GM03348 (cell line): ENCODE measurements at regions not wholly inside any gene's neighbourhood (a gene's known extent, or its start where the extent isn't known, plus 50 kb on each side); places are given as distances from the start of the nearest gene placed in this dataset.
A peak's percentile ranks its signal among the peaks of the same experiment; 100 is the strongest.
"Not testable (repeated sequence)": the region's sequence is repeated elsewhere in the genome, so short reads cannot be mapped to it uniquely, and the experiment has no call there.

ENCODE experiments used
- DNase-seq: peaks from one replicate; pipeline ENCODE4 v3.0.0; 2012; ENCODE audit warnings: low spot score

DNA sequence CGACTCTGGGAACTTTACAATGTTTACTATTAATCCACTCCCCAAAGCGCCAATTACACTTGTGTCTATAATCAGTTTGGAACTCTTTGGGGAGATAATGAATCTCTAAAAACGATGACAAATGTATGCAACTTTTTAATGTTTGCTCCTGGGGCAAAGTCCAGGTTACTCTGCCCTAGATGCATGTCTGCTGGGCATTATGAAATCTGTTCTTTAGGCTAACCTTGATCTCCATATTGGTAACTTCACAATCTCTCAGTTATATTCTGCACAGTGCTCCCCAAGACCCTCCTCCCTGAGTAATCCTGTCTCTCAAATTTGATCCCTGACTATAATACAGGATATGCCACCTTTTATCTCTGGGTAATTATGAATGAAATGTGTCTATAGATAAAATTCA, 152.2 kb upstream of the TRPM3 start:
- DNase-seq, result no peak

DNA sequence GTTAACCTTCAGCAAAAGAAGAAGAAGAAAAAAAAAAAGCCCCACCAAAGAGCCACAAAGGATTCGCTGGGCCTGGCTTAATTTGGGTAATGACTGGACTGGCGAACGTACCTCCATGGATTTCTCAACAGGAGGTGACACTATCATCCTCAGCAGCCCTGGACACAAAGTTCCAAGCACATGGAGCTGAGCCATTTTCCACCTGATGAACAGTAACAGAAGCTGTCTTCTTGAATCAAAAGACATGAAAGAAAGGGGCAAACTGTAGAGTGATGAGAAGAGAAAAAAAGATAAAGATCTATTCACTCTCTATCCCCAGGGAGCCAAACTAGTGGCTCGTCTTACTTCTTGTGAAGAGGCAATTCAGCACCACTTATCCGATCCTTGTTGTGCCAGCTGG, 150.2 kb upstream of the TRPM3 start:
- DNase-seq, result no peak

DNA sequence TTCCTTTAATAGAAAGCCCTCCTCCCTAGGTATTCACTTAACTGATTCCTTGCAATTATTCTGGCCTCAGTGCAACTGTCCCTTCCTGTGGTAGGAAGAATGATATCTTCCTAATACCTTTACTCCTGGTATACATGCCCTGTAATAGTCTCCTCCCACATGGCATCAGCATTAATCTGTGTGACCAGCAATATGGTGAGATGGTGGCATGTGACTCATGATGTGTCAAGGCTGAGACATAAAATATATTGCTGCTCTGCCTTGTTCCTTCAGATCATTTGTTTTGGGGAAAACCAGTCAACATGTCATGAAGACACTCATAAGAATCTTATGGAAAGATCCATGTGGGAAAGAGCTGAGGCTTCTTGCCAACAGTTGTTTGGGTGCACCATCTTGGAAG, 149.1 kb upstream of the TRPM3 start:
- no peak for DNase-seq

DNA sequence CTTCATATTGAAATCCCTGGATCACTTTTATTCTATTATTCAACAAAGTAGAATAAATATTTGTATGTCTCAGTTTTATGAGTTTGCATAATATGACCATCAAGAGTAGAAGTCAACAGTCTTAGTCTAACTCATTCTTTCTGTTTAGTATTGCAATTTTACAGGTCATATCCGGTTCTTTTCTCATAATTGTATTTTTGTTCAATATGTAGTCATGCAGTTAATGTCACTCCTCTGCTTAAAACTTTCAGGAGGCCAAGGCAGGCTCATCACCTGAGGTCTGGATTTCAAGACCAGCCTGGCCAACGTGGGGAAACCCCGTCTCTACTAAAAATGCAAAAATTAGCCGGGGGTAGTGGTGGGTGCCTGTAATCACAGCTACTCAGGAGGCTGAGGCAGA, 148.4 kb upstream of the TRPM3 start:
- DNase-seq, result no peak

DNA sequence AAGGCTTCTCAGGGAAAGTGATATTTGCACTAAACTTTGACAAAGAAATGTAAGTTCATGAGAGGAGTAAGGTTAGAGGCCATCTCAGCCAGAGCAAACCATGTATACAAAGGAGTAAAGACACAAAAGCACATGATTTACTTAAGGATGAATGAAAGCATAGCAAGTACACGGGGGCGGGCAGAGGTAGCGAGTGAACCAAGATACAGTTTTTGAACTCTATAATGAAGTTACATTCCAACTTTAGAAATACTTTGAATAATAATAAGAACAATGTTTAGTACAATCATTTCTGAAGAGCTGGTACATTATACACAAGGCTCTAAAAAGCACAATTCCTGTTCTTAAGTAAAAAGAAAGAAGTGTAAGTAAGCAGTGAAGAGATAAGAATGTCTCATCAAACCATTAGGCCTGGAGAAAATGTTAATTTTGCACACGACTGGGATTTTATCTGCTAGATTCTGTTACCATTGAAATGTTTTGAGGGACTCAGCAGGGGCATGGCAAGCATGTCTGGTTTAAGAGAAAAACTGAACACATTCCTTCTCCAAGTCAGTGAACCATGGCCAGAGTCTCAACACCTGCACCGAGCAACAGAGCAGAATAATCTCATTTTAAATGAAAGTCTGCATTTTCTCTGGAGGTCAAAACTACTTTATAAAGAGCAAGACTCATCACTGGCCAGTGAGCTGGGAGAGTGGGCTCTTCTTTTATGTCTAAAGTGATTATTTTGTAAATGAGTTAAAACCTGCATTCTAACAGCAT, 147.6 kb upstream of the TRPM3 start:
- no peak for DNase-seq

DNA sequence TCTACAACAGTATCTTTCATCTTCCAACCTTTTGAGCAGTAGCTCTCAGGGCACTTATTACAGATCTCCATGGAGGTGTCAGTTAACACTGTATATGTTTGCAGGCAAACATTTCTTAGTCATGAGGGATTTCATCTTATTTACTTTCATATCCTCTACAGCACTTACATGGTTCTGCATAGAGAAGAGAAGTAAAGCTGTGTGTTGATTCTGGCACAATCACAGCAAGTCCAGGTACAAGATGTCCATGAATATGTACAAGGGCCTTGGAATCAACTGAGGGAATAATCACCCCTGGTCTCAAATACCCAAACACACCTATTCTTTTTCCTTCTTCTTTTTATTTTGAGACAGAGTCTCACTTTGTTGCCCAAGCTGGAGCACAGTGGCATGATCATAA, 142.0 kb upstream of the TRPM3 start:
- no peak for DNase-seq

DNA sequence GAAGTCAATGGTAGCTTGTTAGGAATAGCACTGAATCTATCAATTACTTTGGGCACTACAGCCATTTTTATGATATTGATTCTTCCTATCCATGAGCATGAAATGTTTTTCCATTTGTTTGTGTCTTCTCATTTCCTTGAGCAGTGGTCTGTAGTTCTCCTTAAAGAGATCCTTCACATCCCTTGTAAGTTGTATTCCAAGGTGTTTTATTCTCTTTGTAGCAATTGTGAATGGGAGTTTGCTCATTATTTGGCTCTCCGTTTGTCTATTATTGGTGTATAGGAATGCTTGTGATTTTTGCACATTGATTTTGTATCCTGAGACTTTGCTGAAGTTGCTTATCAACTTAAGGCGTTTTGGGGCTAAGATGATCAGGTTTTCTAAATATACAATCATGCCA, 139.0 kb upstream of the TRPM3 start:
- not testable (repeated sequence) for DNase-seq

DNA sequence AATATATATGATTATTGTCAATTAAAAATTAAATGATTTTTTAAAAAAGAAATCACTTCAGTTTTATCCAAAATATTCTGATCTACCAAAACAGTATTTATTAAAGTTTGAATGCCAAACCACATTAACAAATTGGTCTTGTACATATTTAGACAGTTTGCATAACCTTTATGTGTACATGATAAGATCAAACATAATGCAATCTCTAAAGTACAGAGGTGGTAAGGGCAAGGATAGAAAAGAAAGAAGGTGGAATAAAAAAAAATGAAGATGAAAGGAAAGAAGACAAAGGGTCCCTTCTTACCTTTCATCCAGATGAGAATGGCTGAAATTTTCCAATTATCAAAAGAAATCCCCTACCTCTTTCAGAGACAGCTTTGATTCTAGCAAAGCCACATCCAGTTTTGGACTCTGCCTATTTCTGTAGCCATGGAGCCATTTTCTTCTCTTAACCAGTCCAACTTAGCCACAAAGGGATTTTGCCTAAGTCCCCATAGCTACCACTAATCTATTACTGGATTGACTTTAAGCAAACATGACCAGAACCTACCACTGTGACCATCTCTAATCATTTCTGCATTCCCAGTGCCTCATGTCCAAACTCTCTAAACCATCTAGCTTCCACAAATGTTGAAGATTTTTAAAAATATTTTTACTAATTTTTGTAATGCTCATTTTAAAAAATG, 133.3 kb upstream of the TRPM3 start:
- DNase-seq, result no peak

DNA sequence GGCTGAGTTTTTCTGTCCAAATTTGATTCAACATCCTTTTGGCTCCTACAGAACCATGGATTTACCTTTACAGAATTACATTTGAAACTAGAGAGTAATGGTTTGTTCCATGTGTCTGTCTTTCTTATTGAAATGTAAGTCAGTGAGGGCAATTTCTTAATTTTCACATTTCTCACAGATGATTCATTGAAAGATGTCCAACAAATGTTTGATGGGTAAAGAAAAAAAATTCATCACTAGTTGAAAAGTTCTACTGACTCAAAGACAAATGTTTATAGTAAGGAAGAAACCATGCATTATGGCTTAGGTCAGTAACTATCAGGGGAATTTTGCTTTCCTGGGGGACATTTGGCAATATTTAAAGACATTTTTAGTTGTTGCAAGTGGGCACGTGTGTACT, 131.6 kb upstream of the TRPM3 start:
- DNase-seq, result peak; percentile 3

DNA sequence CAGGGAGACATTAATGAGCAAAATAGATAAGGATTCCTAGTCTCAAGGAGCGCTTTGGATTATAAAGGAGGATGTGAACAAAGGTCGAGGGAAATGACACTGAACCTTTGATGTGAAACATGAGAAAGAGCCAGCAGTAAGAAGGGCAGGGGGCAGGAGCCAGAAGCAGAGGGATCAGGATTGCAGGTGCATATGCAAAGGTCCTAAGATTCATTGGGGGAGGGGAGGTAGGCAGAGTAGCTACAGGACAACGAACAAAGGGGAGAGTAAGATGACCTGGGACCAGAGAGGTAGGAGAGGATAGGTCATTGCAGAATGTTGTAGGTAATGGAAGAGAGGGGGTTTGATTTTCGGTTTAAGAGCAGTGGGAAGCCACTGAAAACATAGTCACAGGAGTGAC, 129.2 kb upstream of the TRPM3 start:
- DNase-seq, result no peak

DNA sequence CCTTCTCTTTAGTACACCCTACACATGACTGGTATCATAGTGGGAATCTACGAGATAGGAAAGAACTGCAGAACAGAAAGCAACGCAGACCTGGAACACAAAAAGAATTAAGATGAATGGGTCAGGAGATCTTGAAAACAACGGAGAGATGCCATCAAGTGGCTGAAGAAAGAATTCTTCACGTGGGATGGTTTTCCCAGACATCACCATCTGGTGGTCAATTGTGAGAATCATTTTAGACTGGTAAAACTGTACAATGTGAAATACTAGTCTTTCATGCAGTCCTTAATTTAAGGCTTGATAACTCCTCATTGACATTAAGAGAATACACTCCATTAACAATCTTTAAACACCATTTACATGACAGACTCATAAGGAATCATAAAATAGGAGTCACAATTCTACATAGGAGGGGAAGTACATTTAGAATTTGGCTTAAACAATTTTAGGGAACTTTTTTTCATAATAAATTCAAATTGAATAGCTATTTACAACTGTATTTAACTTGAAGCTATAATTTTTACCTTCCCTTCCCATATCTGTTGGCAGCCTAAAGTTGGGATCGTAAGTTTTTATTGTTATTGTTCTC, 128.4 kb upstream of the TRPM3 start:
- peak; percentile 78 for DNase-seq

DNA sequence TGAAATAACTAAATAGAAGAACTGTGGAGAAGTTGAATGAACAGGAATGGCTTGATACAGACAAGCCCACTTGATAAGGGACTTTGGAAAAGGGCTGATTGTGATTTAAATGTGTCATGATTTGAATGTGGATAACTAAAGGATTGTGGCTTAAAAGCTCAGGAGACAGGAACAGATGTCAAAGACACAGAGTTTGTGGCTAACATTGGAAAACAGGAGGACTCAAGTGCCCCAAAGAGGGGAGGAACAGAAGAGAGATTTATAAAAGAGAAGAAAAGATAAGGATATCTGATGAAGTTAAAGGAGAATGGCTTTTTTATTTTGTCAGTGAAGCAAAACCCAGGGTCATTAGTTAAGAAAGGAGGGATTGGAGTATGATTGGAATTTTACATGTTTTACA, 124.2 kb upstream of the TRPM3 start:
- DNase-seq, result no peak

DNA sequence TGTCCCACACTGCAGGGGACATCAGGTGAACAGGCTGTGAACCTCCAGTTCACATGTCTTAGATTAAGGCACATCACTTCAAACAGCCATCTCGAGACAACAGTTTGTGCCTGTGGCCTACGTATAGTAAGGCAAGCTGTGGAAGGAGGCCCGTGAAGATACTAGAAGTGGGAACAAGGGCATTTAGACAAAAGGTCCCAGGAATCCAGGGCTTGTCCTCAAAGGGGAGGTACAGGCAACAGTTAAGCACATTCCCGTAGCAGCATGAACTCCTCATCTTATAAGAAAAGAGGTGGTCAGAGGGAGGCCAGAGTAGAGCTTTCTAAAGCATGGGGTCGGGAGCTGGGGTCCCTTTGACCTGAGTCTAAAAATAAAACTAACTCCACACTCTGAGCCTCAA, 122.5 kb upstream of the TRPM3 start:
- no peak for DNase-seq

DNA sequence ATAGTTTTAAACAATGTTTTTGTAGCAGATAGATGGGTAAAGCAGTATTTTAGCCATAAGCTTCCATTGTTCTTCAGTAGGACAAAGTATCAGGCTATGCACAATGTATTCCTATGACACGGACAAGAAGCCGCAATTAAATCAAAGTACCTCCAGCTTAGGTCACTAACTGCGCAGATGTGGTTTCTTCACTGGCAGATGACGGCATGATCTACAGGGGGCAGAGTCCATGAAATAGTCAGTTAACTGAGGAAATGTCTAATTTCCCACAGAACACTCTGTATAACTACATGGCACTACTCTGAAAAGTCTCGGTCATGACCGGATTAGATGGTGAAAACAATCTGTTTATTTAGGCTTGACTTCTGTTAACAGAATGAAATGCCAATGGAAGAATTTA, 120.7 kb upstream of the TRPM3 start:
- no peak for DNase-seq

DNA sequence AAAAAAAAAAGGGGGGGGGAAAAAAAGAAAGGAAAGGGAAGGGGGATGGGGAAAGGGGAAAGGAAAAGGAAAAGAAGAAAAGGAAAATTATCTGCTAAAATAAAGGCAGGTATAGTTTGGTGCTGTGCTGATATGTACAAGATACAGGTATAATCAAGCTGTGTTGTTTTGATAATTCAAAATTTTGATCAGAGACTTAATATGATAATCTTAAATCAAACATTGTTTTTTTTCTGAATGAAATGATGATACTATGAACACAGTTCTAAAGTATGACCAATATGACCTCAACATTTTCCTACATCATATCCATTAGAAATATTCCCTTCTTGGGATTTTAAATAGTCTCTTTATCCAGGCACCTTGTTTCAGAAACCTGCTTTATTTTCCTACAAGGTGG, 115.6 kb upstream of the TRPM3 start:
- DNase-seq, result no peak

DNA sequence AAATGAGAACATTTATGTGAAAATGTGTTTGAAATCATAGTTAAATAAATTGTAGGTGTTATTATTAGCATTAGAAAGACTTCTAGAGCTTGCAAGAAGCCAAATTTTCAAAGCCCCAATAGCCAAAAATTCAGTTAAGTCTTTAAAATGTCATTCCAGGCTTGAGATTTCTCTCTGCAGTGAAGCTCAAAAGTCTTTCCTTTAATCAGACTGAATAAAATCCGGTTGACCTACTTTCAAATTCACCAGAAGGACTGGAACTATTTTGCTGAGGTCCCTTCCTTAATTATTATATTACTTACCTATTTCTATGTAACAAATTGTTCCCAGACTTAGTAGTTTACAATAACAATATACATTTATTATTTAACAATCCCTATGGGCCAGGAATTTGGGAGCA, 112.2 kb upstream of the TRPM3 start:
- DNase-seq, result no peak

DNA sequence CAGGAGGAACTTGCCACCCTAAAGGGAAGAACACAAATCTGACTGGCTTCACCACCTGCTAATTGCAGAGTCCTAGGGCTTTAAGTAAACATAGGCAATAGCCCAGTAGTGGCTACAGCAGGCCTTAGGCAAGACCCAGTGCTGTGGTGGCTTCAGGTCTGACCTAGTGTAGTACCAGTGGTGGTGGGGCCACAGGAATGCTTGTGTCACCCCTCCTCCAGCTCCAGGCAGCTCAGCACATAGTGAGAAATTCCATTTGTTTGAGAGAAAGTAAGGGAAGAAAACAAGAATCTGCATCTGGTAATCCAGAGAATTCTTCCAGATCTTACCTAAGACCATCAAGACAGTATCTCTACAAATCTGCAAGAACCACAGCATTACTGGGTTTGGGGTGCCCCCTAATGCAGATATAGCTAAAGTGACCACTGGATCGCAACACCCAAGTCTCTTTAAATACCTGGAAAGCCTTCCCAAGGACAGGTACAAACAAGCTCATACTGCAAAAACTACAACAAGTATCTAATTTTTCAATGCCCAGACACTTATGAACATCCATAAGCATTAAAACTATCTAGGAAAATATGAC, 102.6 kb upstream of the TRPM3 start:
- no peak for DNase-seq

DNA sequence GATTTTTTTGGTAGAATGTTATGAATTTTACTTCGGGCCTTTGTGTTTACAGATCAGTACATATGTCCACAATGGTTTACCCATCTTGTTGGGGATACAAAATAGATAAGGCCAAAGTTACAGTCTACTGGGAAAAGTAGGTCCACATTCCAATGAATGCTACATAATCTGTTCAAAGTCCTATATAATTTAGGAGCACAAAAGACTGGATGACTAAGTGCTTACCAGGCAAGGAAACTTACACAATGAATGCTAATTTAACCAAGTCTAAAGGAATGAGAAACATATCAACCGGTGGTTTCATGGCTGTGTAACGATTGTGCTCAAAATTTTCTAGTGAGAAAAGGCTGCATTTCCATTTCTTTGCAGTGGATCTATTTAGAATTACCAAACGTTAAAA, 97.4 kb upstream of the TRPM3 start:
- no peak for DNase-seq

DNA sequence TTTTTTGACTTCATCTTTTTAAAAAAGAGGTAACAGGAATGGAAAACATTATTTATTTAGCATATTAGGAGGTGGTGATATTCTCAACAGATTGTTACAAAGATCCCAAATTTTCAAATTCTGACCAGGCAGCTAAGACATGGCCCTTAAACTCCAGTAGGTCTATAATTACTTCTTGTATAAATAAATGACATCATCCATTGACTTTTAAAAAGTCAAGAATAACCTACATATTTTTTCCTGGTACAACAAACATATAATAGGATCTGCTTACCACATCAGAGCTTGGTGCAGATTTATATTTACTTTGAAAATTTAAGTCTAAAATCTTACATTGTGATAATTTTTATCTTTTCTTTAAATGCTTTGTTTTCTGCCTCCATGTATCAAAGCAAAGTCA, 92.2 kb upstream of the TRPM3 start:
- no peak for DNase-seq

DNA sequence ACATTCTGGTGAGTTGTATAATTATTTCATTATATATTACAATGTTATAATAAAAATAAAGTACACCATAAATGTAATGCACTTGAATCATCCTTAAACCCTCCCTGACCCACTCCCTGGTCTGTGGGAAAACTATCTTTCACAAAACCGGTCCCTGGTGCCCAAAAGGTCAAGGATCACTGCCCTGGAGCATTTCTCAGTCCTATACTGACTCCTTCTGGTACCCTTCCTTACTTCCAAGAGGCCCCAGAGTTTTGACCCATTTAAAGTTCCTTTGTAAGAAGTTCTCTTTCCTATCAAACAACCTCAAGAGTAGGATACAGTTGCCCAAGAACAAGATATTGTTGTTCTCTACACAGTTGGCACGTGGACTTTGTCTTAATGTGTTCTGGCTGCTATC, 88.9 kb upstream of the TRPM3 start:
- no peak for DNase-seq

DNA sequence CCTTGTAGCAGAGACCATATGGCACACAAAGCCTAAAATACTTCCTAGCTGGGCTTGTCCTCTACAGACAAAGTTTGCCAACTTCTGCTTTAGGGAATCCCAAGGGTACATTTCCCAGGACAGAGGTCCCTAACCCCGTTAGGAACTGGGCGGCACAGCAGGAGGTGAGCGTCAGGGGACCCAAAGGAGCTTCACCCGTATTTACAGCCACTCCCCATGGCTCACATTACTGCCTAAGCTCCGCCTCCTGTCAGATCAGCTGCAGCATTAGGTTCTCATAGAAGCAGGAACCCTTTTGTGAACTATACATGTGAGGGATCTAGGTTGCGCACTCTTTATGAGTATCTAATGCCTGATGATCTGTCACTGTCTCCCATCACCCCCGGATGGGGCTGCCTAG, 88.5 kb upstream of the TRPM3 start:
- DNase-seq, result no peak

DNA sequence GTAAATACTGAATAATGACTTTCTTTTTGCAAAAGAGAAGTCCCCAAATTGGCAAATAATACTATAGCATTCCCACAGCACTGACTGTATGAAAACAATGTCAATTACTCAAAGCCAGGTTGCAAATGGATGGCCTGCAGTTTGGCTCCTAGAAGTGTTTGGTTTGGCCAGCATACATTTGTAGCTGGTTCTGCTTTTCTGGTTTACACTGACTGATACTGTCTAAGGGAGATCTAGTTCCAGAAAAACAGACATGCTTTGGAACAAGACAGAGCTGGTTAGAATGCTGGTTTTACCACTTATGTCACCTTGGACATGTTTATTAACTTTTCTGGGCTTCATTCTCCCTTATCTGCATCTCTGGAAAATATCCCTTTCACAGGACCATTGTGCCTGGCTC, 81.5 kb upstream of the TRPM3 start:
- no peak for DNase-seq

DNA sequence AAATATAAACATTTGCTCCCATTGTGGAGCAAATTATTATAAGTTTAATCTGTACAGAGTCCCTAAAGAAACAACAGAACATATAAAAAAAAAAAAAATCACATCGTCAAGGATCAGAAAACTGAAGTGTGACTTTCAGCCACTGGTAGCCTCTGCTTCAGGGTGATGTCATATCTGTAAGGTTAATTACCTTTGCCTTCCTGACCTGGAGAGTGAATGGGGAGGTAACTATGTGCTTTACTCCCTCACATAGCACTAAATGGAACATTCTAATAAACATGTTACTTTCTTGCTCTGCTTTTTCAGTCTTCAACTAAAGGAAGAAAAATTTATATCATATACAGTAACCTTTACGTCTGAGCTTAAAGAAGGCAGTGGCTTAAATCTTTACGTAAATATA, 70.3 kb upstream of the TRPM3 start:
- no peak for DNase-seq
